ENCODE measurements at regions not wholly inside any gene's neighbourhood (a gene's known extent, or its start where the extent isn't known, plus 50 kb on each side); places are given as distances from the start of the nearest gene placed in this dataset.

- DNase-seq (ENCODE audit: low spot score): no peak
These were observed 991.8 kb upstream of the PHF14 start for GRCh38 chr7:9981742-9982349.

- no peak for DNase-seq (ENCODE audit: low spot score)
These were observed 990.6 kb upstream of the PHF14 start for GRCh38 chr7:9983048-9983447.

- no peak for DNase-seq (ENCODE audit: low spot score)
These were observed 958.0 kb upstream of the PHF14 start for GRCh38 chr7:10015687-10016086.

- no peak for DNase-seq (ENCODE audit: low spot score)
These were observed 951.2 kb upstream of the PHF14 start for GRCh38 chr7:10022480-10022879.

GRCh38 chr7:10022957-10023356, 950.7 kb upstream of the PHF14 start:
- no peak for DNase-seq (ENCODE audit: low spot score)

GRCh38 chr7:10034843-10035556, 938.7 kb upstream of the PHF14 start:
- DNase-seq (ENCODE audit: low spot score): no peak

GRCh38 chr7:10036693-10037092, 937.0 kb upstream of the PHF14 start:
- no peak for DNase-seq (ENCODE audit: low spot score)

GRCh38 chr7:10038351-10038750, 935.3 kb upstream of the PHF14 start:
- DNase-seq (ENCODE audit: low spot score): no peak

GRCh38 chr7:10040674-10041073, 933.0 kb upstream of the PHF14 start:
- no peak for DNase-seq (ENCODE audit: low spot score)

GRCh38 chr7:10070899-10071298, 902.8 kb upstream of the PHF14 start:
- DNase-seq (ENCODE audit: low spot score): no peak

- no peak for DNase-seq (ENCODE audit: low spot score)
These were observed 897.8 kb upstream of the PHF14 start for GRCh38 chr7:10075866-10076265.

GRCh38 chr7:10076660-10077300, 896.9 kb upstream of the PHF14 start:
- DNase-seq (ENCODE audit: low spot score): no peak

GRCh38 chr7:10079572-10079971, 894.1 kb upstream of the PHF14 start:
- DNase-seq (ENCODE audit: low spot score): no peak

- DNase-seq (ENCODE audit: low spot score): no peak
These were observed 890.8 kb upstream of the PHF14 start for GRCh38 chr7:10082896-10083295.

GRCh38 chr7:10083766-10084165, 889.9 kb upstream of the PHF14 start:
- DNase-seq (ENCODE audit: low spot score): no peak

- no peak for DNase-seq (ENCODE audit: low spot score)
These were observed 888.4 kb upstream of the PHF14 start for GRCh38 chr7:10085231-10085630.

GRCh38 chr7:10100572-10100971, 873.1 kb upstream of the PHF14 start:
- no peak for DNase-seq (ENCODE audit: low spot score)

- DNase-seq (ENCODE audit: low spot score): no peak
These were observed 872.3 kb upstream of the PHF14 start for GRCh38 chr7:10101351-10101750.

- no peak for DNase-seq (ENCODE audit: low spot score)
These were observed 869.4 kb upstream of the PHF14 start for GRCh38 chr7:10104292-10104691.

GRCh38 chr7:10106609-10107008, 867.1 kb upstream of the PHF14 start:
- DNase-seq (ENCODE audit: low spot score): no peak

- no peak for DNase-seq (ENCODE audit: low spot score)
These were observed 857.2 kb upstream of the PHF14 start for GRCh38 chr7:10116511-10116910.

- no peak for DNase-seq (ENCODE audit: low spot score)
These were observed 855.9 kb upstream of the PHF14 start for GRCh38 chr7:10117815-10118214.

- no peak for DNase-seq (ENCODE audit: low spot score)
These were observed 852.7 kb upstream of the PHF14 start for GRCh38 chr7:10120936-10121335.

GRCh38 chr7:10121631-10122030, 852.0 kb upstream of the PHF14 start:
- DNase-seq (ENCODE audit: low spot score): no peak

Measured in HuH-7.5 (cell line).